ENCODE measurements at regions not wholly inside any gene's neighbourhood (a gene's known extent, or its start where the extent isn't known, plus 50 kb on each side); places are given as distances from the start of the nearest gene placed in this dataset.
"Not testable (repeated sequence)": the region's sequence is repeated elsewhere in the genome, so short reads cannot be mapped to it uniquely, and the experiment has no call there.

DNA sequence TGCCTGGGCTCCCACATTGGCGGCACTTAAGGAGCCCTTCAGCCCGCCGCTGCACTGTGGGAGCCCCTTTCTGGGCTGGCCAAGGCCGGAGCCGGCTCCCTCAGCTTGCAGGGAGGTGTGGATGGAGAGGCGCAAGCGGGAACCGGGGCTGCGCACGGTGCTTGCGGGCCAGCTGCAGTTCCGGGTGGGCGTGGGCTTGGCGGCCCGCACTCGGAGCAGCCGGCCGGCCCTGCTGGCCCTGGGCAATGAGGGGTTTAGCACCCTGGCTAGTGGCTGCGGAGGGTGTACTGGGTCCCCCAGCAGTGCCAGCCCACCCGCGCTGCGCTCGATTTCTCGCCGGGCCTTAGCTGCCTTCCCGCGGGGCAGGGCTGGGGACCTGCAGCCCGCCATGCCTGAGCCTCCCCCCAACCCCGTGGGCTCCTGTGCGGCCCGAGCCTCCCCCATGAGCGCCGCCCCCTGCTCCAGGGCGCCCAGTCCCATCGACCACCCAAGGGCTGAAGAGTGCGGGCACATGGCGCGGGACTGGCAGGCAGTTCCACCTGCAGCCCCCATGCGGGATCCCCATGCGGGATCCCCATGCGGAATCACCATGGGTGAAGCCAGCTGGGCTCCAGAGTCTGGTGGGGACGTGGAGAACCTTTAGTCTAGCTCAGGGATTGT, 998.9 kb upstream of the MIR17HG start:
- DNase-seq (ENCODE audit: low read depth), result not testable (repeated sequence)

DNA sequence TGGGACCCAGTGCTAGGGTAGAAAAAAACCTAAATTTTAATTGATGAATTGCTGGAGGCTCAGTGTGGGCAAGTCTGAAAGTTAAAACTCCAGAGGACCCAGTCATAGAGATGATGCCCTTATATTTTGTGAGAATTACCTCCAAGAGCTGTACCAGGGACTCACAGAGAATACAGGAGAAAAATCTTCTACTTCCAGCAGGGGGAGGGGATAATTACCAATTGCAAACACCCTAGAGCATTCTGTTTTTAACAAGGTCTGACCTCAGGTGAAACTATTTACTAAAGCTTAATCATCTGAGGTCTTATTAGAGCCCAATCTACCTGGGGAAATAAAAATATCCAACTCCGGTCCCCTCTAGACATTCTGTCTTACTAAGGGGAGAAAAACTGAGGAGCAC, 994.7 kb upstream of the MIR17HG start:
- no peak for DNase-seq (ENCODE audit: low read depth)

GRCh38 chr13:90355162-90355751, 992.2 kb upstream of the MIR17HG start:
- DNase-seq (ENCODE audit: low read depth), result no peak

GRCh38 chr13:90360785-90361184, 986.7 kb upstream of the MIR17HG start:
- DNase-seq (ENCODE audit: low read depth), result no peak

- DNase-seq (ENCODE audit: low read depth), result peak; percentile 9
Measured at GRCh38 chr13:90362707-90363106, 984.8 kb upstream of the MIR17HG start.

DNA sequence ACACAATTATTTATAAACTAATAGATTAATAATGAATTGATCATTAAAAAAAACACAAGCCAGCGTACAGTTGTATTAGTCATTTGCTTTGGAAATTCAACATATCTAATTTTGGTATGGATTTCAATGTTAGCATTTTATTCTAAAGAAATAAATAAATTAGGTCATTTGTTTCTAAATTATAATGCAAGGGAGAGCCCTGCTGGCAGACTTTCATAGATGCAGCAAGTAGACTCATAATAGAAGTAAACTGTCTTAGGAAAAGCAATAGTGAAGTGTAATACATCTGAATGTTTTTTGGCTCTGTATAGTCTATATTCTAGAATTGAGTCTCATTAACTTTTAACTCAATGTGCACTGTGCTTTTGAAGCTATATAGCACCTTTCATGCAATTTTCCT, 982.4 kb upstream of the MIR17HG start:
- no peak for DNase-seq (ENCODE audit: low read depth)

DNA sequence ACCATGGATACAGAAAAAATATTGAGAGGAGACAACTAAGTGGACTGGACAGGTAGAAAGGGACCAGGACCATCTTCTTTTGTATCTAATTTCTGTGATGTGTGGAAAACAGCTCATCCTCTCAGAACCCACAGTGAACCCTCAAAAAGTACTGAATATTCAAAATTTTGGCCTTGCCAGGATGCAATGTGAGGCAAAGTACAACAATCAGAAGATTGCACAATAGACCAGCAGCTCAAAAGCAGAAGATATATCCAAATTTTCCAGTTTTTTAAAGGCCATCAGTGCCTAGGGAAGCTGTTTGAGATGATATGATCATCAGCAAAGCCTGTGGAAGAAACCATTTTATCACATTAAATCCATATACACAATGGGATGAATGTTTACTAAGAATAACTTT, 973.3 kb upstream of the MIR17HG start:
- no peak for DNase-seq (ENCODE audit: low read depth)

DNA sequence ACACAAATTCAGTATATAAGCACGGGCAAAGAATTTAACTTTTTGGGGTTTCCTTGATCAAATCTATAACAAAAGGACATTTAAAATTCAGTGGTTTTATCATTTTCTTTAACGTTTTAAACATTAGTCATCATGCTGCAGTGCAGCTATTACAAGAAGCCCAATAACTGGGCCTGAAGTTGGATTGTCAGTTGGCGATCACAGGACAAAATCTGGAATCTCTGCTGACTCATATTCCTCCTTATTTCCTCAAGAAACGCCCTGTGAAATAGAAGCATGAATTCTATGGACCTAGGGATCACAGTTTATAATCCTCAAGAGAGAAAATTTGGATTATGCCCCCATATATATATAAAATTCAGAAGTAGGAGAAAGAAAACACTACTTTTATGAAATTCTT, 971.6 kb upstream of the MIR17HG start:
- peak; percentile 40 for DNase-seq (ENCODE audit: low read depth)

GRCh38 chr13:90382425-90382824, 965.1 kb upstream of the MIR17HG start:
- no peak for DNase-seq (ENCODE audit: low read depth)

DNA sequence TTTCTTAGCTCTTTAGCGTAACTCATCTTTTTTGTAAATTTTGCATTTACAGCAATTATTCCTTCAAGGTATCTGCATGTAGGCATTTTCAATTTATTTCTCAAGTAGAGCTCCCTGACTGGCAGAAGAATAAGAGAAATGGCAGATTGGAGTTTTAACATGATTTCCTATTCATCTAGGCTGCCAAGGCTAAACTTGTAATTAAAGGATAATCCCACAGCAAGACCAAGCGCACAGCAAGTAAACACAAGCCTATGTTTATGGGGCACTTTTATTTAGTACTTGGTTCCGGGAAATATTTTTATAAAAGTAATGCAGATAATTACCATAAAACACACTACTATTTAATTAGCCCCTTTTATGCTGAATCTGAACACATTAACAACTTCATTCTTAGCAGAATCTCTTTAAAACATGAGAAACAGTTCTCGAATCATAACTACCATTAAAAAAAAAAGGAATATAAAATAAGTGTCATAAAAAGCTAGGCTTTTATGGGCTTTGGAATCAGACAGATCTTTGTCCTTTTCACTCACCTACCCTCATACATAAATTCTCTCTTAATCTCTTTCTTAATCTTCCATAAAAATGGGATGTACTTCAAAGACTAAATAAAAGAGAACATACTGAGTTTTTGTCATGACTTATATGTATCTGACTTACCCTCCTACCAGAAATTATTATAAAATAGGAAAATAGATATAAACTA, 961.6 kb upstream of the MIR17HG start:
- DNase-seq (ENCODE audit: low read depth), result no peak

DNA sequence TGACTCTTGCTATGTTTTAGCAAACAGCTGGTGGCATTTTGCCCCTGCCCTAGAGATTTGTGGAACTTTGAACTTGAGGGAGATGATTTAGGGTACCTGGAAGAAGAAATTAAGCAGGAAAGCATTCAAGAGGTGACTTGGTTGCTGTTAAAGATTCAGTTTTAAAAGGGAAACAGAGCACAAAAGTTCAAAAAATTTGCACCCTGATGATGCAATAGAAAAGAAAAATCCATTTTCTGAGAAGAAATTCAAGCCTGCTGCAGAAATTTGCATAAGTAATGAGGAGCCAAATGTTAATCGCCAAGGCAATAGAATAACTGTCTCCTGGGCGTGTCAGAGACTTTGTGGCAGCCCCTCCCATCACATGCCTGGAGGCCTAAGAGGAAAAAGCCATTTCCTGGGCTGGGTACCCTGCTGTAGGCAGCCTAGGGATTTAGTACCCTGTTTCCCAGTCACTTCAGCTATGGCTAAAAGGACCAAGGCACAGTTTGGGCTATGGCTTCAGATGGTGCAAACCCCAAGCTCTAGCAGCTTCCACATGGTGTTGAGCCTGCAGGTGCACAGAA, 958.5 kb upstream of the MIR17HG start:
- no peak for DNase-seq (ENCODE audit: low read depth)

- no peak for DNase-seq (ENCODE audit: low read depth)
Measured at GRCh38 chr13:90389537-90389936, 958.0 kb upstream of the MIR17HG start.

GRCh38 chr13:90393408-90393807, 954.1 kb upstream of the MIR17HG start:
- DNase-seq (ENCODE audit: low read depth), result no peak

GRCh38 chr13:90395348-90395747, 952.1 kb upstream of the MIR17HG start:
- no peak for DNase-seq (ENCODE audit: low read depth)

- DNase-seq (ENCODE audit: low read depth), result no peak
Measured at GRCh38 chr13:90395846-90396245, 951.6 kb upstream of the MIR17HG start.

DNA sequence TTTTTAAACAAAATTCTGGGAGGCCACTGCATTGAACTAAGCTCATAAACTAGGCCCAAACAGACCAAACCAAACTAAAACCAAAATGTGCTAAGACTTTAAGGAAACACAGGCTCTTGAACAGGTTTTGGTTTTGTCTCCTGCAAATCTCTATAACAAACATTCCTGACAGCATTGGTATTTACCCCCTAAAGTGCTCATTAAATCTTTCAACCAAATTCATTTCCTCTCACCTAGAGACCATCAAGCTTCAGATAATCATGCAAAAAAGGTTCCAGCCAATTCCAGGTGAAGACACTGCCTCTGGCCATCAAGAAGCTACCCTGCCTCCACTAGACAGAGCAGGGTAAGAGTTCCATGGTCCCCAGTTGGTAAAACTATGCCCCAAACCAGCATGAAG, 951.2 kb upstream of the MIR17HG start:
- DNase-seq (ENCODE audit: low read depth), result no peak

GRCh38 chr13:90397503-90397902, 950.0 kb upstream of the MIR17HG start:
- no peak for DNase-seq (ENCODE audit: low read depth)

GRCh38 chr13:90400372-90400771, 947.1 kb upstream of the MIR17HG start:
- DNase-seq (ENCODE audit: low read depth), result no peak

GRCh38 chr13:90401150-90401549, 946.3 kb upstream of the MIR17HG start:
- no peak for DNase-seq (ENCODE audit: low read depth)

DNA sequence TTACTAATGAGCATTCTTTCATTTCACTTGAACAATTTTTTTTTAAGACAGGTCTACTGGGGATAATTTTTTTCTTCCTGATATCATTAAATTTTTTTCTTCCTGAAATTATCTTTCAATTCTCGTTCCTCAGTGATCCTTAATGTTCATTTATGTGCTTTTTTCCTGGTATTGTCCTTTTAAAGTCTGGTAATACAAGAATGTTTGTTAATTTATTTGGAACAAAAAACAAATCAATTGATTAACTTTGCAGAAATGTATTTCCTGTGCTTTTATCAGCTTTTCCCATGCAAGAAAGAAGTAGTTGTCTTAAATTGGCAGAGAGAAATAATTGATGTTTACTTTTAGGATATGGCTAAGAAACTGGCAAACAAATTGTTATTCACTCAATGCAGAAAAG, 945.4 kb upstream of the MIR17HG start:
- no peak for DNase-seq (ENCODE audit: low read depth)

DNA sequence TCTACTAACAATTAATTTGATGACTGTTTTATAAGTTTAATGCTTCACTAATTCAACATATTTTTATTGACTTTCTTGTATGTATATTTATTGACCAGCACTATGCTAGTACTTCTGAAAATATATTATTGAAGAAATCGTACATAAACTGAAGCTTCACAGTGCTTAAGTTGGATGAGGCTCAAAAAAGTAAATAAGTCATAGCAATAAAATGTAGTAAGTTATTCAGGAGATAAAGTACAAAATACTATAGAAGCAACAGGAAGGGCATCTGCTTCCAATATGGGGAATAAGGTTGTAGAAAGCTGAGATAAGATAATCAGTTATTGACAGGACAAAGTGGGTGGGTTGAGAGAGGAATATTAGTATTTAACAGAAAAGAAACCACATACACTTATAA, 944.9 kb upstream of the MIR17HG start:
- no peak for DNase-seq (ENCODE audit: low read depth)

DNA sequence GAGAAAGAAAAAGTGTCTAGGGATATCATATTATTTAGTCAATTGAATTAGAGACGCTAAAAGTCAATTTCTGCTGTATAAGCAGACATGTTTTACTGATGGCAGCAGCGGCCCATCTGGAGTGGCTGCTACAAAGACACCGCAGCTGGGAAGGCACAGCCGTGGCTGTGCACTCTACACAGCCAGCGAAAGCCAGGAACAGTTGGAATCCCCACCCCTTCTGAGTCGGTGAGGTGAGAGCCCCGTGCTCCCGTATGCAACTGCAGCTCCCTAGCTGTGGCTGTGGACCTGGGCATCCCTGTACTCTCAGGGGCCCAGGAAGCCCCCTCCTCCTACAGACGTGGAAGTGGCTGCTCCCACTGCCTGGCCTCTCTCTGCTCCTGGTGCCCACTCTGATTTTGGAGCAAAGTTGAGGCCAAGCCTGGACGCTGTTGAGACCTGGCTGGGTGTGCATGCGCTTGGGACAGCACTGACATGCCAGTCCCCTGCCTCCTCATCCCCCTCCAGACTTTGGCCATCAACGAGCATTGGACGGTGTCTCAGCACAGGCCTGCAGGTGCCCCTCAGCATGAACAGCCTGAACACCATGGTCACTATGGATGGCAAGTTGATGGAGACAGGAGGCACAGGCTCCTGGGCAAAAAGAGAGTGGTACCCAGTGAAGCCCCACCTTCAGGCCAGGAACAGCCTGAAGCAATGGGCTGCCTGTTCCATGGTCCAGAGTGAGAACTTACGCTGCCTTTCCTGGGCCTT, 944.0 kb upstream of the MIR17HG start:
- no peak for DNase-seq (ENCODE audit: low read depth)

- peak; percentile 13 for DNase-seq (ENCODE audit: low read depth)
Measured at GRCh38 chr13:90405301-90405700, 942.2 kb upstream of the MIR17HG start.
